Parathyroid adenoma (tissue), 2 donors: ENCODE measurements at regions not wholly inside any gene's neighbourhood (a gene's known extent, or its start where the extent isn't known, plus 50 kb on each side); places are given as distances from the start of the nearest gene placed in this dataset.

Experiments
- H2AFZ ChIP-seq: fragments of 300-600 bp; sonication (generic); one replicate; pipeline ENCODE4 v1.7.0; 2017; ENCODE audit warnings: antibody characterized with exemption, mild to moderate bottlenecking
- H3K27ac ChIP-seq: fragments of 300-600 bp; sonication (generic); one replicate; pipeline ENCODE4 v1.7.0; 2017
- H3K27me3 ChIP-seq: fragments of 300-600 bp; sonication (generic); one replicate; pipeline ENCODE4 v1.7.0; 2017; ENCODE audit warnings: low read length; ENCODE audit not compliant: control insufficient read depth, insufficient read depth
- H3K36me3 ChIP-seq: fragments of 300-600 bp; sonication (generic); one replicate; pipeline ENCODE4 v1.7.0; 2017; ENCODE audit warnings: low read length; ENCODE audit not compliant: control insufficient read depth, insufficient read depth
- H3K4me1 ChIP-seq: fragments of 300-600 bp; sonication (generic); one replicate; pipeline ENCODE4 v1.7.0; 2017; ENCODE audit warnings: control low read depth
- H3K4me2 ChIP-seq: fragments of 300-600 bp; sonication (generic); one replicate; pipeline ENCODE4 v1.7.0; 2017; ENCODE audit warnings: low read length
- H3K4me3 ChIP-seq: fragments of 300-600 bp; sonication (generic); one replicate; pipeline ENCODE4 v1.7.0; 2017; ENCODE audit warnings: low read depth, low read length
- H3K79me2 ChIP-seq: fragments of 300-600 bp; sonication (generic); one replicate; pipeline ENCODE4 v1.7.0; 2017; ENCODE audit warnings: control low read depth
- H3K9ac ChIP-seq: fragments of 300-600 bp; sonication (generic); one replicate; pipeline ENCODE4 v1.7.0; 2017; ENCODE audit warnings: mild to moderate bottlenecking
- H3K9me3 ChIP-seq: fragments of 300-600 bp; sonication (generic); one replicate; pipeline ENCODE4 v1.7.0; 2017; ENCODE audit warnings: low read length; ENCODE audit not compliant: control insufficient read depth
- CTCF ChIP-seq: fragments of 300-600 bp; sonication (generic); IDR thresholded peaks from one replicate; pipeline ENCODE4 v1.7.0; 2017; ENCODE audit warnings: antibody characterized with exemption, mild to moderate bottlenecking
- donor health status: primary hyperparathyroidism.

GRCh38 chr10:47175181-47176123 lies 124.5 kb upstream of the GDF10 start:
- Histone ChIP-seq H3K9me3 (no peaks in the 10 kb centered on the region), H3K4me2 (no peak overlapping the region), H3K9ac (no peak overlapping the region), H3K4me1 (no peaks in the 10 kb centered on the region), H3K36me3 (no peaks in the 10 kb centered on the region), H3K27me3 (no peaks in the 10 kb centered on the region), H3K79me2 (no peaks in the 10 kb centered on the region), H2AFZ (no peak overlapping the region), H3K27ac (no peak overlapping the region), H3K4me3 (no peak overlapping the region)
- TF ChIP-seq CTCF = no peak

GRCh38 chr10:47176206-47176902 lies 123.6 kb upstream of the GDF10 start:
- Histone ChIP-seq H3K9ac (no peak overlapping the region), H3K9me3 (no peaks in the 10 kb centered on the region), H3K27ac (no peak overlapping the region), H3K79me2 (no peaks in the 10 kb centered on the region), H3K36me3 (no peaks in the 10 kb centered on the region), H2AFZ (no peak overlapping the region), H3K4me1 (no peaks in the 10 kb centered on the region), H3K4me3 (no peak overlapping the region), H3K27me3 (no peaks in the 10 kb centered on the region), H3K4me2 (no peak overlapping the region)
- TF ChIP-seq CTCF = no peak

- H2AFZ ChIP-seq = no peak overlapping the region
- no peaks in the 10 kb centered on the region for H3K4me1 ChIP-seq
- H3K79me2 ChIP-seq = no peaks in the 10 kb centered on the region
- no peaks in the 10 kb centered on the region for H3K9me3 ChIP-seq
- TF ChIP-seq CTCF = no peak
- H3K4me2 ChIP-seq = no peak overlapping the region
- no peak overlapping the region for H3K4me3 ChIP-seq
- no peak overlapping the region for H3K9ac ChIP-seq
- H3K27me3 ChIP-seq = no peaks in the 10 kb centered on the region
- H3K36me3 ChIP-seq = no peaks in the 10 kb centered on the region
- H3K27ac ChIP-seq = no peak overlapping the region
Measured at GRCh38 chr10:47176903-47177868, 122.8 kb upstream of the GDF10 start.

- Histone ChIP-seq H3K4me3 (no peak overlapping the region), H3K4me1 (no peaks in the 10 kb centered on the region), H3K36me3 (no peaks in the 10 kb centered on the region), H3K9me3 (no peaks in the 10 kb centered on the region), H2AFZ (no peak overlapping the region), H3K79me2 (no peaks in the 10 kb centered on the region), H3K27me3 (no peaks in the 10 kb centered on the region), H3K4me2 (no peak overlapping the region), H3K27ac (no peak overlapping the region), H3K9ac (no peak overlapping the region)
- TF ChIP-seq CTCF = no peak
Measured at GRCh38 chr10:47178537-47179290, 121.3 kb upstream of the GDF10 start.
